Brain microvascular endothelial cell (primary cell): ENCODE measurements at regions not wholly inside any gene's neighbourhood (a gene's known extent, or its start where the extent isn't known, plus 50 kb on each side); places are given as distances from the start of the nearest gene placed in this dataset.

Experiments
- DNase-seq: peaks from one replicate; pipeline ENCODE4 v3.0.0-alpha.2; 2020
- H3K27ac ChIP-seq: fragments of 250-450 bp; sonication (Bioruptor Pico); 2 replicates; pipeline ENCODE4 v1.5.1; 2020; ENCODE audit warnings: mild to moderate bottlenecking, moderate library complexity
- H3K27me3 ChIP-seq: fragments of 250-450 bp; sonication (Bioruptor Pico); replicated peaks from 2 replicates; pipeline ENCODE4 v1.5.1; 2020; ENCODE audit warnings: mild to moderate bottlenecking
- H3K36me3 ChIP-seq: fragments of 250-450 bp; sonication (Bioruptor Pico); replicated peaks from 2 replicates; pipeline ENCODE4 v1.5.1; 2020; ENCODE audit warnings: mild to moderate bottlenecking
- H3K4me3 ChIP-seq: 2 replicates; pipeline ENCODE4 v1.5.1; 2011; ENCODE audit warnings: low read depth, mild to moderate bottlenecking, control low read depth, low read length, moderate library complexity
- CTCF ChIP-seq: IDR thresholded peaks from 2 replicates; pipeline ENCODE4 v1.5.1; 2011; ENCODE audit warnings: low read depth, mild to moderate bottlenecking, moderate library complexity, low read length, control low read depth, inconsistent platforms; ENCODE audit errors: missing control alignments
- in situ Hi-C: cut with HindIII; loops from 2 replicates; pipeline ENCODE4 v1.10.0; 2017; ENCODE audit warnings: low sequenced_read_pairs, low pct_ligation_motif_present

GRCh38 chr2:51994123-51994763 lies 962.3 kb upstream of the NRXN1 start:
- in situ Hi-C loops = no loop called here
- Histone ChIP-seq H3K27ac (no peak overlapping the region), H3K4me3 (no peak overlapping the region), H3K27me3 (no peaks in the 10 kb centered on the region), H3K36me3 (no peaks in the 10 kb centered on the region)
- no peak for TF ChIP-seq CTCF
- DNase-seq = no peak

- no peak for TF ChIP-seq CTCF
- in situ Hi-C loops = no loop called here
- no peak for DNase-seq
- Histone ChIP-seq H3K27me3 (no peaks in the 10 kb centered on the region), H3K36me3 (no peaks in the 10 kb centered on the region), H3K27ac (no peak overlapping the region), H3K4me3 (no peak overlapping the region)
These were observed 958.8 kb upstream of the NRXN1 start for GRCh38 chr2:51990684-51991083.

GRCh38 chr2:51986101-51986500 lies 954.2 kb upstream of the NRXN1 start:
- Histone ChIP-seq H3K27ac (no peak overlapping the region), H3K36me3 (no peaks in the 10 kb centered on the region), H3K4me3 (no peak overlapping the region), H3K27me3 (no peaks in the 10 kb centered on the region)
- DNase-seq = no peak
- in situ Hi-C loops = no loop called here
- TF ChIP-seq CTCF = no peak

- Histone ChIP-seq H3K36me3 (no peaks in the 10 kb centered on the region), H3K27ac (no peak overlapping the region), H3K27me3 (no peaks in the 10 kb centered on the region), H3K4me3 (no peak overlapping the region)
- in situ Hi-C loops = no loop called here
- DNase-seq = no peak
- no peak for TF ChIP-seq CTCF
These were observed 949.9 kb upstream of the NRXN1 start for GRCh38 chr2:51981783-51982182.

GRCh38 chr2:51976623-51977022 lies 944.7 kb upstream of the NRXN1 start:
- in situ Hi-C loops = no loop called here
- Histone ChIP-seq H3K36me3 (no peaks in the 10 kb centered on the region), H3K27me3 (no peaks in the 10 kb centered on the region), H3K27ac (no peak overlapping the region), H3K4me3 (no peak overlapping the region)
- DNase-seq = no peak
- no peak for TF ChIP-seq CTCF

GRCh38 chr2:51971136-51971535 lies 939.2 kb upstream of the NRXN1 start:
- Histone ChIP-seq H3K36me3 (no peaks in the 10 kb centered on the region), H3K4me3 (no peak overlapping the region), H3K27ac (no peak overlapping the region), H3K27me3 (no peaks in the 10 kb centered on the region)
- no peak for DNase-seq
- in situ Hi-C loops = no loop called here
- TF ChIP-seq CTCF = no peak
